Cardiac fibroblast (primary cell): ENCODE measurements at regions not wholly inside any gene's neighbourhood (a gene's known extent, or its start where the extent isn't known, plus 50 kb on each side); places are given as distances from the start of the nearest gene placed in this dataset.

Source experiments
- DNase-seq, 2 donors: peaks; one replicate each; pipeline versions ENCODE4 v3.0.0 to v3.0.0-alpha.2; 2010; ENCODE audit warnings: low read depth in 2 of 2
- H3K4me3 ChIP-seq, 2 donors: replicated peaks in 1 of 2; 1 replicate in 1 of 2; 2 replicates in 1 of 2; pipeline ENCODE4 v1.5.1; 2011; ENCODE audit warnings: low read depth in 2 of 2, low read length in 2 of 2, mild to moderate bottlenecking in 2 of 2, moderate library complexity in 1 of 2
- CTCF ChIP-seq: IDR thresholded peaks from one replicate; pipeline ENCODE4 v1.5.1; 2011; ENCODE audit warnings: low read depth, mild to moderate bottlenecking, low read length, inconsistent platforms

- DNase-seq, result no peak
- H3K4me3 ChIP-seq, result no peak overlapping the region
- TF ChIP-seq CTCF, result no peak
Observed at GRCh38 chr1:199221371-199222150, 582.7 kb downstream of the PTPRC start.

GRCh38 chr1:199223936-199224335, 585.1 kb downstream of the PTPRC start:
- peak in 1 of 2 donors; percentile 11 for DNase-seq
- no peak for TF ChIP-seq CTCF
- no peak overlapping the region for H3K4me3 ChIP-seq

GRCh38 chr1:199226163-199226562, 587.3 kb downstream of the PTPRC start:
- H3K4me3 ChIP-seq, result no peak overlapping the region
- no peak for TF ChIP-seq CTCF
- peak; percentile 12 to 85 for DNase-seq

- DNase-seq, result no peak
- no peak for TF ChIP-seq CTCF
Observed at GRCh38 chr1:199242147-199242546, 603.3 kb downstream of the PTPRC start.

GRCh38 chr1:199242601-199243000, 603.8 kb downstream of the PTPRC start:
- no peak for DNase-seq
- TF ChIP-seq CTCF, result no peak
- no peak overlapping the region for H3K4me3 ChIP-seq

More at GRCh38 chr1:199242147-199242546, 603.3 kb downstream of the PTPRC start:
- no peak overlapping the region for H3K4me3 ChIP-seq

- TF ChIP-seq CTCF, result peak; percentile 89
- DNase-seq, result peak; percentile 46 to 69
- no peak overlapping the region for H3K4me3 ChIP-seq
Observed at GRCh38 chr1:199243423-199244061, 604.7 kb downstream of the PTPRC start.

GRCh38 chr1:199245946-199246345, 607.1 kb downstream of the PTPRC start:
- H3K4me3 ChIP-seq, result no peak overlapping the region
- no peak for DNase-seq
- TF ChIP-seq CTCF, result no peak
